HG02759 (cell line): ENCODE measurements at regions not wholly inside any gene's neighbourhood (a gene's known extent, or its start where the extent isn't known, plus 50 kb on each side); places are given as distances from the start of the nearest gene placed in this dataset.
"Not testable (repeated sequence)": the region's sequence is repeated elsewhere in the genome, so short reads cannot be mapped to it uniquely, and the experiment has no call there.

Experiments used
- ATAC-seq: cut with Tn5 transposase; IDR thresholded peaks from one replicate; pipeline ENCODE4 v1.9.1; 2021; ENCODE audit warnings: mild to moderate bottlenecking, moderate library complexity; ENCODE audit not compliant: unreplicated experiment

- no peak for ATAC-seq
Observed at GRCh38 chr15:77897896-77898406, 179.6 kb downstream of the TBC1D2B start.

- not testable (repeated sequence) for ATAC-seq
Observed at GRCh38 chr15:77897113-77897895, 180.2 kb downstream of the TBC1D2B start.

- not testable (repeated sequence) for ATAC-seq
Observed at GRCh38 chr15:77896147-77897112, 181.1 kb downstream of the TBC1D2B start.

- no peak for ATAC-seq
Observed at GRCh38 chr15:77895742-77896141, 181.8 kb downstream of the TBC1D2B start.

GRCh38 chr15:77895145-77895544 lies 182.4 kb downstream of the TBC1D2B start:
- not testable (repeated sequence) for ATAC-seq

GRCh38 chr15:77893671-77894640 lies 183.6 kb downstream of the TBC1D2B start:
- ATAC-seq, result not testable (repeated sequence)

- not testable (repeated sequence) for ATAC-seq
Observed at GRCh38 chr15:77893246-77893645, 184.3 kb downstream of the TBC1D2B start.

GRCh38 chr15:77892335-77892734 lies 185.2 kb downstream of the TBC1D2B start:
- no peak for ATAC-seq

GRCh38 chr15:77891862-77892261 lies 185.6 kb downstream of the TBC1D2B start:
- ATAC-seq, result not testable (repeated sequence)

GRCh38 chr15:77890911-77891801 lies 186.4 kb downstream of the TBC1D2B start:
- peak; percentile 62 for ATAC-seq

GRCh38 chr15:77889828-77890725 lies 187.4 kb downstream of the TBC1D2B start:
- ATAC-seq, result not testable (repeated sequence)

GRCh38 chr15:77889009-77889806 lies 188.3 kb downstream of the TBC1D2B start:
- no peak for ATAC-seq

GRCh38 chr15:77887563-77888429 lies 189.7 kb downstream of the TBC1D2B start:
- ATAC-seq, result not testable (repeated sequence)

GRCh38 chr15:77886805-77887448 lies 190.6 kb downstream of the TBC1D2B start:
- ATAC-seq, result no peak

- ATAC-seq, result not testable (repeated sequence)
Observed at GRCh38 chr15:77885877-77886500, 191.5 kb downstream of the TBC1D2B start.
